Lower lobe of right lung (tissue), 2 donors: ENCODE measurements at regions not wholly inside any gene's neighbourhood (a gene's known extent, or its start where the extent isn't known, plus 50 kb on each side); places are given as distances from the start of the nearest gene placed in this dataset.
"Not testable (repeated sequence)": the region's sequence is repeated elsewhere in the genome, so short reads cannot be mapped to it uniquely, and the experiment has no call there.

Source experiments
- ATAC-seq, 2 donors: fragments of 200-7000 bp; cut with Tn5 transposase; one replicate each; pipeline ENCODE4 v1.9.1; 2020 to 2022; ENCODE audit warnings: mild to moderate bottlenecking in 2 of 2, moderate library complexity in 2 of 2
- DNase-seq: peaks from one replicate; pipeline ENCODE4 v3.0.0-alpha.2; 2020
- H3K27ac ChIP-seq: fragments of 200-600 bp; one replicate; pipeline ENCODE4 v1.8.0; 2022
- H3K27me3 ChIP-seq: fragments of 200-600 bp; one replicate; pipeline ENCODE4 v1.8.0; 2022; ENCODE audit warnings: low read depth
- H3K36me3 ChIP-seq: fragments of 200-600 bp; one replicate; pipeline ENCODE4 v1.8.0; 2022; ENCODE audit warnings: mild to moderate bottlenecking
- H3K4me1 ChIP-seq: fragments of 200-600 bp; one replicate; pipeline ENCODE4 v1.8.0; 2022
- H3K4me3 ChIP-seq: fragments of 200-600 bp; one replicate; pipeline ENCODE4 v1.8.0; 2022; ENCODE audit warnings: mild to moderate bottlenecking
- H3K9me3 ChIP-seq: fragments of 200-600 bp; one replicate; pipeline ENCODE4 v1.8.0; 2022
- CTCF ChIP-seq: fragments of 200-600 bp; IDR thresholded peaks from one replicate; pipeline ENCODE4 v1.8.0; 2022; ENCODE audit warnings: antibody characterized with exemption, mild to moderate bottlenecking
- intact Hi-C: fragments of 100-400 bp; cut with DNase I; formaldehyde crosslinking; loops from one replicate; pipeline ENCODE4 v1.11.0; 2022
- donor health status: DM: no; HTN: yes; CAD: no; lungs with severe emphysema.

DNA sequence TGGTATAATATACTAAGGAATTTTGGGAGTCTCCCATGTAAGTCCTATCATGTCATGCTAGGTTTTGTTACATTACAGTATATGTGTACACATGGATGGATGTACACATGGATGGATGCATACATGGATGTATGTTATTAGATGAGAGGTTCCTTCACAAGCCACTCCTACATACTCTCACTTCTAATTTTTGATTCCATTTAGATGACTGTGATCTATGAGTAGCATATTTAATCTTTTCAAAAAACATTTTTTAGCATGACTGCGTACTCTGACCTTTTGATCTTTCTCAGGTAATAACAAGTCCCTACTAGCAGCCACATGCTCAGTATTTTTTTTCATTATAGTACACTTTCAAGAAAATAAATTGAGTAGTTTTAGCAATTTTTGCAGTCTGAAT lies 441.8 kb downstream of the SLITRK1 start:
- TF ChIP-seq CTCF, result no peak
- Histone ChIP-seq H3K4me3 (no peak overlapping the region), H3K27me3 (no peaks in the 10 kb centered on the region), H3K36me3 (no peaks in the 10 kb centered on the region), H3K9me3 (no peaks in the 10 kb centered on the region), H3K4me1 (no peaks in the 10 kb centered on the region), H3K27ac (no peak overlapping the region)
- ATAC-seq, result no peak
- no peak for DNase-seq
- intact Hi-C loops, result no loop called here

DNA sequence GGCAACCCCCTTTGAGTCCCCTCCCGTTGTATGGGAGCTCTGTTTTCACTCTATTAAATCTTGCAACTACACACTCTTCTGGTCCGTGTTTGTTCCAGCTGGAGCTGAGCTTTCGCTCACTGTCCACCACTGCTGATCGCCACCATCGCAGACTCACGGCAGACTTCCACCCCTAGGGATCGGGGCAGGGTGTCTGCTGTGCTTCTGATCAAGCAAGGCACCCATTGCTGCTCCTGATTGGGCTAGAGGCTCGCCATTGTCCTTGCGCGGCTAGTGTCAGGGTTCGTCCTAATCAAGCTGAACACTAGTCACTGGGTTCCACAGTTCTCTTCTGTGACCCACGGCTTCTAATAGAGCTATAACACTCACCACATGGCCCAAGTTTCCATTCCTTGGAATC lies 442.8 kb downstream of the SLITRK1 start:
- H3K27ac ChIP-seq, H3K4me1 ChIP-seq, DNase-seq, H3K4me3 ChIP-seq, H3K27me3 ChIP-seq, intact Hi-C loops, ATAC-seq, H3K36me3 ChIP-seq, H3K9me3 ChIP-seq: not testable (repeated sequence)

GRCh38 chr13:83423861-83424260 lies 458.4 kb downstream of the SLITRK1 start:
- DNase-seq, result no peak
- no peaks in the 10 kb centered on the region for H3K27me3 ChIP-seq
- no peak overlapping the region for H3K4me3 ChIP-seq
- no peaks in the 10 kb centered on the region for H3K4me1 ChIP-seq
- no peak overlapping the region for H3K27ac ChIP-seq
- no peak for ATAC-seq
- intact Hi-C loops, result no loop called here
- H3K36me3 ChIP-seq, result no peaks in the 10 kb centered on the region
- TF ChIP-seq CTCF, result no peak
- peaks cover 6% of the 10 kb centered on the region for H3K9me3 ChIP-seq

GRCh38 chr13:83423381-83423780 lies 458.9 kb downstream of the SLITRK1 start:
- H3K36me3 ChIP-seq, result no peaks in the 10 kb centered on the region
- no peaks in the 10 kb centered on the region for H3K4me1 ChIP-seq
- ATAC-seq (no peak), DNase-seq (no peak)
- TF ChIP-seq CTCF, result no peak
- no peaks in the 10 kb centered on the region for H3K27me3 ChIP-seq
- peaks cover 6% of the 10 kb centered on the region for H3K9me3 ChIP-seq
- no peak overlapping the region for H3K27ac ChIP-seq
- H3K4me3 ChIP-seq, result no peak overlapping the region
- intact Hi-C loops, result no loop called here

DNA sequence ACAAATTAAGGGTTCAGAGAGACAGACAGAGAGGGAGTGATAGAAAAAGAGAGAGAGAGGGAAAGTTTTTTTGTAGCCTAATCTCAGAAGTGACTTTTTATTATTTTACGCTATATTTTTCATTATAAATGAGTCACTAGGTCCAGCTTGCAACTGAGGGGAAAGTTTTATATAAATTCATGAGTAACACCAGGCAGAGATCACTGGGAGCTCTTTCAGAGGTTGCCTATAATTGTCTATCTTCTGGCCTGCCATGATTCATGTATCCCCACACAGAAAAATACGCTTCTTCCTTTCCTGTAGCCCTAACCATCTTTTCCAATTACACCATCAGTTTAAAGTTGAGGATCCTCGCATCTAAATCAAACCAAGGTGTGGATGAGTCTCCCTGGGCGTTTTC lies 467.9 kb downstream of the SLITRK1 start:
- DNase-seq, result no peak
- H3K27ac ChIP-seq, result no peak overlapping the region
- no peak for ATAC-seq
- intact Hi-C loops, result no loop called here
- no peaks in the 10 kb centered on the region for H3K27me3 ChIP-seq
- TF ChIP-seq CTCF, result no peak
- no peaks in the 10 kb centered on the region for H3K4me1 ChIP-seq
- no peak overlapping the region for H3K4me3 ChIP-seq
- H3K9me3 ChIP-seq, result no peaks in the 10 kb centered on the region
- H3K36me3 ChIP-seq, result no peaks in the 10 kb centered on the region

DNA sequence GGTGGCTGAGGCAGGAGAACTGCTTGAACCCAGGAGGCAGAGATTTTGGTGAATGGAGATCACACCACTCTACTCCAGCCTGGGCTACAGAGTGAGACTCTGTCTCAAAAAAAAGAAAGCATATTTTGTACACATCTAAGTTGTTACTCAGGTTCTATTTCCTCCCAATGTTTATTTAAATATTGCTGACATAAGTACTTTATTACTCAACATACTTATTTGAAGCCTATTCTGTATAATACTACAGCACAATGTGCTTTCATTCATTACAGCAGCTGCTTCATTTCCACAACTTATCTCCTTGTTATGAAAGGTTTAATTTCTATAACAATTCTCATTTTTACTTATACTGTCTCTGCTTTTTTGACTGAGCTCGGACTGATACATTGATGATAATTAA lies 495.7 kb downstream of the SLITRK1 start:
- Histone ChIP-seq H3K27me3 (no peaks in the 10 kb centered on the region), H3K36me3 (no peaks in the 10 kb centered on the region), H3K4me1 (no peaks in the 10 kb centered on the region), H3K27ac (no peak overlapping the region), H3K9me3 (no peaks in the 10 kb centered on the region), H3K4me3 (no peak overlapping the region)
- no peak for TF ChIP-seq CTCF
- intact Hi-C loops, result no loop called here
- DNase-seq (no peak), ATAC-seq (no peak)
